Right lobe of liver (tissue), 6 donors: ENCODE measurements at regions not wholly inside any gene's neighbourhood (a gene's known extent, or its start where the extent isn't known, plus 50 kb on each side); places are given as distances from the start of the nearest gene placed in this dataset.

ENCODE experiments used
- ATAC-seq, 4 donors: fragments of 200-7000 bp; cut with Tn5 transposase; one replicate each; pipeline ENCODE4 v1.9.1; 2020; ENCODE audit warnings: mild to moderate bottlenecking in 4 of 4, moderate library complexity in 4 of 4
- DNase-seq, 3 donors: peaks; one replicate each; pipeline ENCODE4 v3.0.0-alpha.2; 2020
- H3K27ac ChIP-seq, 3 donors: fragments of 200-600 bp; one replicate each; pipeline ENCODE4 v1.8.0; 2022
- H3K27me3 ChIP-seq, 2 donors: fragments of 200-600 bp; one replicate each; pipeline ENCODE4 v1.8.0; 2022
- H3K36me3 ChIP-seq, 4 donors: fragments of 200-600 bp; sonication (generic) in 1 of 4; one replicate each; pipeline versions ENCODE4 v1.5.1 to v1.8.0; 2017 to 2022; ENCODE audit warnings: control low read depth in 1 of 4
- H3K4me1 ChIP-seq, 4 donors: fragments of 200-600 bp; sonication (generic) in 1 of 4; one replicate each; pipeline versions ENCODE4 v1.5.1 to v1.8.0; 2017 to 2022; ENCODE audit warnings: control low read depth in 1 of 4
- H3K4me3 ChIP-seq, 3 donors: fragments of 200-600 bp; one replicate each; pipeline ENCODE4 v1.8.0; 2022
- H3K9me3 ChIP-seq, 4 donors: fragments of 200-600 bp; sonication (generic) in 1 of 4; one replicate each; pipeline versions ENCODE4 v1.5.1 to v1.8.0; 2017 to 2022; ENCODE audit warnings: control low read depth in 1 of 4
- CTCF ChIP-seq, 4 donors: fragments of 200-600 bp in 3 of 4; fragments of 450-650 bp in 1 of 4; IDR thresholded peaks; one replicate each; pipeline versions ENCODE4 v1.5.1 to v1.8.0; 2016 to 2022; ENCODE audit warnings: antibody characterized with exemption in 4 of 4, mild to moderate bottlenecking in 2 of 4
- POLR2A ChIP-seq: fragments of 450-650 bp; IDR thresholded peaks from one replicate; pipeline ENCODE4 v1.6.1; 2017; ENCODE audit warnings: antibody characterized with exemption, mild to moderate bottlenecking
- WGBS: methylation state at CpG from one replicate; pipeline ENCODE4 v1.1.6; 2018; ENCODE audit warnings: low coverage, low lambda C conversion rate; ENCODE audit not compliant: insufficient coverage; ENCODE audit errors: missing lambda C conversion rate; 5-methylcytosine and 5-hydroxymethylcytosine counted together
- intact Hi-C, 2 donors: fragments of 100-400 bp; cut with DNase I; formaldehyde crosslinking; loops; one replicate each; pipeline versions ENCODE4 v1.11.2 to v1.14.1; 2022
- donor health status: DM: no; HTN: yes; CAD: no.
- donor health status: DM: no; HTN: no; CAD: no.
- donor health status: DM: no; HTN: no; CAD: no.
- donor health status: DM: no; HTN: yes; CAD: no.
- donor health status: DM: no; HTN: yes; CAD: no.

GRCh38 chr10:44307691-44308090 lies 77.2 kb downstream of the CXCL12 start:
- Histone ChIP-seq H3K4me3 (no peak overlapping the region), H3K27ac (no peak overlapping the region), H3K36me3 (no peaks in the 10 kb centered on the region), H3K9me3 (no peaks in the 10 kb centered on the region), H3K27me3 (no peaks in the 10 kb centered on the region), H3K4me1 (peaks cover 0 to 3% (median 0%) of the 10 kb centered on the region in 4 donors)
- intact Hi-C loops: no loop called here
- no peak for DNase-seq
- no peak for ATAC-seq
- TF ChIP-seq CTCF (IDR thresholded peaks at IDR 0.05) (no peak), POLR2A (no peak)
- 80% methylated on average over 2 of the region's 3 CpGs for WGBS

- Histone ChIP-seq H3K36me3 (no peaks in the 10 kb centered on the region), H3K9me3 (no peaks in the 10 kb centered on the region), H3K27ac (no peak overlapping the region), H3K4me1 (peaks cover 0 to 3% (median 0%) of the 10 kb centered on the region in 4 donors), H3K4me3 (no peak overlapping the region), H3K27me3 (no peaks in the 10 kb centered on the region)
- DNase-seq (no peak), ATAC-seq (no peak)
- 49% methylated on average over 2 of the region's 2 CpGs for WGBS
- intact Hi-C loops: no loop called here
- TF ChIP-seq CTCF (IDR thresholded peaks at IDR 0.05) (peak in 1 of 4 donors; percentile 19), POLR2A (no peak)
Observed at GRCh38 chr10:44306762-44307161, 78.1 kb downstream of the CXCL12 start.

GRCh38 chr10:44306147-44306710 lies 78.7 kb downstream of the CXCL12 start:
- intact Hi-C loops: no loop called here
- Histone ChIP-seq H3K9me3 (no peaks in the 10 kb centered on the region), H3K4me3 (no peak overlapping the region), H3K36me3 (no peaks in the 10 kb centered on the region), H3K27ac (no peak overlapping the region), H3K4me1 (peaks cover 0 to 2% (median 0%) of the 10 kb centered on the region in 4 donors), H3K27me3 (no peaks in the 10 kb centered on the region)
- TF ChIP-seq CTCF (IDR thresholded peaks at IDR 0.05) (no peak), POLR2A (no peak)
- no peak for ATAC-seq
- DNase-seq: no peak
- 10% methylated on average over 2 of the region's 4 CpGs for WGBS

GRCh38 chr10:44301781-44302355 lies 83.0 kb downstream of the CXCL12 start:
- intact Hi-C loops: no loop called here
- 59% methylated on average over 6 of the region's 6 CpGs for WGBS
- no peaks in the 10 kb centered on the region for H3K27me3 ChIP-seq
- no peak overlapping the region for H3K4me3 ChIP-seq
- TF ChIP-seq POLR2A: no peak
- no peak for TF ChIP-seq CTCF (IDR thresholded peaks at IDR 0.05)
- ATAC-seq (no peak), DNase-seq (no peak)
- H3K36me3 ChIP-seq: no peaks in the 10 kb centered on the region
- H3K4me1 ChIP-seq: no peaks in the 10 kb centered on the region
- no peaks in the 10 kb centered on the region for H3K9me3 ChIP-seq
- no peak overlapping the region for H3K27ac ChIP-seq
